ENCODE measurements at regions not wholly inside any gene's neighbourhood (a gene's known extent, or its start where the extent isn't known, plus 50 kb on each side); places are given as distances from the start of the nearest gene placed in this dataset.

- Histone ChIP-seq H3K9me3 (no peaks in the 10 kb centered on the region), H3K4me3 (no peak overlapping the region), H3K4me1 (no peaks in the 10 kb centered on the region), H3K36me3 (no peaks in the 10 kb centered on the region), H3K9ac (ENCODE audit: low read depth in 2 of 2, low read length in 2 of 2) (no peak overlapping the region), H3K27ac (no peak overlapping the region), H3K27me3 (no peaks in the 10 kb centered on the region)
- intact Hi-C loops (cut with DNase I), result no loop called here
- DNase-seq, result no peak
- no peak for TF ChIP-seq CTCF (IDR thresholded peaks at IDR 0.05)
Observed at GRCh38 chr16:6603780-6604325, 728.8 kb upstream of the RBFOX1 start.

- DNase-seq, result no peak
- intact Hi-C loops (cut with DNase I), result no loop called here
- H3K4me1 ChIP-seq, result no peaks in the 10 kb centered on the region
- H3K4me3 ChIP-seq, result no peak overlapping the region
- H3K9ac ChIP-seq (ENCODE audit: low read depth in 2 of 2, low read length in 2 of 2), result no peak overlapping the region
- no peak overlapping the region for H3K27ac ChIP-seq
- no peak for TF ChIP-seq CTCF (IDR thresholded peaks at IDR 0.05)
- no peaks in the 10 kb centered on the region for H3K27me3 ChIP-seq
- no peaks in the 10 kb centered on the region for H3K9me3 ChIP-seq
- H3K36me3 ChIP-seq, result no peaks in the 10 kb centered on the region
Observed at GRCh38 chr16:6602405-6602804, 730.2 kb upstream of the RBFOX1 start.

GRCh38 chr16:6600167-6600566, 732.5 kb upstream of the RBFOX1 start:
- Histone ChIP-seq H3K4me3 (no peak overlapping the region), H3K9me3 (no peaks in the 10 kb centered on the region), H3K27me3 (no peaks in the 10 kb centered on the region), H3K36me3 (no peaks in the 10 kb centered on the region), H3K27ac (no peak overlapping the region), H3K9ac (ENCODE audit: low read depth in 2 of 2, low read length in 2 of 2) (no peak overlapping the region), H3K4me1 (no peaks in the 10 kb centered on the region)
- no peak for DNase-seq
- no peak for TF ChIP-seq CTCF (IDR thresholded peaks at IDR 0.05)
- intact Hi-C loops (cut with DNase I), result no loop called here

GRCh38 chr16:6593799-6594198, 738.8 kb upstream of the RBFOX1 start:
- H3K27me3 ChIP-seq, result no peaks in the 10 kb centered on the region
- H3K9ac ChIP-seq (ENCODE audit: low read depth in 2 of 2, low read length in 2 of 2), result no peak overlapping the region
- no peaks in the 10 kb centered on the region for H3K36me3 ChIP-seq
- H3K27ac ChIP-seq, result no peak overlapping the region
- TF ChIP-seq CTCF (IDR thresholded peaks at IDR 0.05), result no peak
- intact Hi-C loops (cut with DNase I), result no loop called here
- no peaks in the 10 kb centered on the region for H3K9me3 ChIP-seq
- DNase-seq, result no peak
- H3K4me1 ChIP-seq, result no peaks in the 10 kb centered on the region
- no peak overlapping the region for H3K4me3 ChIP-seq

GRCh38 chr16:6576606-6577005, 756.0 kb upstream of the RBFOX1 start:
- no peaks in the 10 kb centered on the region for H3K27me3 ChIP-seq

More at GRCh38 chr16:6576606-6577005, 756.0 kb upstream of the RBFOX1 start:
- Histone ChIP-seq H3K4me3 (no peak overlapping the region), H3K4me1 (no peaks in the 10 kb centered on the region), H3K36me3 (no peaks in the 10 kb centered on the region), H3K27ac (no peak overlapping the region), H3K9ac (ENCODE audit: low read depth in 2 of 2, low read length in 2 of 2) (no peak overlapping the region), H3K9me3 (no peaks in the 10 kb centered on the region)
- intact Hi-C loops (cut with DNase I), result loop anchor here (10.0 kb wide), 1 partner anchor 562 kb away; no protein-coding TSS in a partner anchor
- DNase-seq, result no peak
- TF ChIP-seq CTCF (IDR thresholded peaks at IDR 0.05), result no peak

All from colonic mucosa (tissue), 4 donors.